ENCODE measurements at regions not wholly inside any gene's neighbourhood (a gene's known extent, or its start where the extent isn't known, plus 50 kb on each side); places are given as distances from the start of the nearest gene placed in this dataset.

DNA sequence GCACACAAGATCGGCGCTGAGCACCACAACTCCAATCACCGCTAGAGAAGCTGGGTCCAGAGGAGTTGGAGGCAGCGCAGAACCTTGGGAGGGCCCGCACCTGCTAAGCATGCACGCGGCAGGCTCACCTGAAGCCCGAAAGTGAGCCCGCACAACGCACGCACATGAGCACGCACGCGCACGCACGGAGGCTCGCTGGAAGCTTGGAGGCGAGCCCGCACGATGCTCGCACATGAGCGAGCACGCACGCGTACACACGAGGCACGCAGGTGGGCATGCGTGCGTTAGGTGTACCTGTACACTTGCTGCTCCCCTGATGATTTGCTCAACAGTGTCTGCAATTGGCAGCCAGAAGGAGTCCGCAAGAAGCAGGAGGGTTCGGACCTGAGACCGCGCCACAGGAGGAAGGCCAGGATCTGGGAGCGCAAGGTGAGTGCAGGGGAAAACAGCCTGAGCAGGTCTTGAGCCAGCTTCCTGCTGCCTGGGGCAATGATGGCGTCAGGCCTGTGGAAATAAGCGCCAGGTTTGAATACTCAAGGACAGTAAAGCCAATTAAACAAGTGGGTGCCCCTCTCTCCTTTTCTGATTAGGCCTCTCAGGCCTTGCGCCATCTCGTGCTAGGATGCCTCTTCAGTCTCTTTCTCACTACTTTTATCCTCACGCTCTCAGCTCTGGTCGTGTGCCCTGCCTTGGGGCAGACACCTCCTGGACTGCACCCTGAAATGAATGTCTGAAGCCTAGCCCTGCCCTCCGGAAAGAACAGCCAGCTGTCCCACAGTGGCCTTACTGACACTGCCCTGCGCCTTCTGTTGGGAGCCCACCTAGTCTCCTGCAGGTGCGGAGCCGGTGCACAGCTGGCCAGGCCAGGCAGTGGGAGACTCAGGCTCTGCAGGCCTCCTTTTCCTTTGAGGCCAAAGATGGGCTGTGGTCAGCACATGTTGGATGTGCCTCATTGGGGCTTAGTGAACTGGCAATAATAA, 340.4 kb downstream of the CDC5L start:
- TF ChIP-seq REST (IDR thresholded peaks at IDR 0.05; ENCODE audit: borderline replicate concordance) (no peak), POLR2AphosphoS5 (IDR thresholded peaks at IDR 0.05) (no peak), EZH2 (IDR thresholded peaks at IDR 0.05; ENCODE audit: borderline replicate concordance, insufficient read depth, low read length, poor library complexity, severe bottlenecking) (no peak), RAD21 (conservative IDR thresholded peaks at IDR 0.05) (no peak), SMC3 (conservative IDR thresholded peaks at IDR 0.05; ENCODE audit: poor library complexity) (no peak), EP300 (conservative IDR thresholded peaks at IDR 0.05; ENCODE audit: poor library complexity, severe bottlenecking) (no peak), MXI1 (conservative IDR thresholded peaks at IDR 0.05; ENCODE audit: poor library complexity, severe bottlenecking) (no peak), TAF1 (IDR thresholded peaks at IDR 0.05; ENCODE audit: low read depth) (no peak)
- TF ChIP-seq, protein P1, sequence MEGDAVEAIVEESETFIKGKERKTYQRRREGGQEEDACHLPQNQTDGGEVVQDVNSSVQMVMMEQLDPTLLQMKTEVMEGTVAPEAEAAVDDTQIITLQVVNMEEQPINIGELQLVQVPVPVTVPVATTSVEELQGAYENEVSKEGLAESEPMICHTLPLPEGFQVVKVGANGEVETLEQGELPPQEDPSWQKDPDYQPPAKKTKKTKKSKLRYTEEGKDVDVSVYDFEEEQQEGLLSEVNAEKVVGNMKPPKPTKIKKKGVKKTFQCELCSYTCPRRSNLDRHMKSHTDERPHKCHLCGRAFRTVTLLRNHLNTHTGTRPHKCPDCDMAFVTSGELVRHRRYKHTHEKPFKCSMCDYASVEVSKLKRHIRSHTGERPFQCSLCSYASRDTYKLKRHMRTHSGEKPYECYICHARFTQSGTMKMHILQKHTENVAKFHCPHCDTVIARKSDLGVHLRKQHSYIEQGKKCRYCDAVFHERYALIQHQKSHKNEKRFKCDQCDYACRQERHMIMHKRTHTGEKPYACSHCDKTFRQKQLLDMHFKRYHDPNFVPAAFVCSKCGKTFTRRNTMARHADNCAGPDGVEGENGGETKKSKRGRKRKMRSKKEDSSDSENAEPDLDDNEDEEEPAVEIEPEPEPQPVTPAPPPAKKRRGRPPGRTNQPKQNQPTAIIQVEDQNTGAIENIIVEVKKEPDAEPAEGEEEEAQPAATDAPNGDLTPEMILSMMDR (IDR thresholded peaks at IDR 0.05; ENCODE audit: poor library complexity, severe bottlenecking), result no peak

Data from neural cell (in vitro differentiated cells).